HG02981 (cell line): ENCODE measurements at regions not wholly inside any gene's neighbourhood (a gene's known extent, or its start where the extent isn't known, plus 50 kb on each side); places are given as distances from the start of the nearest gene placed in this dataset.
"Not testable (repeated sequence)": the region's sequence is repeated elsewhere in the genome, so short reads cannot be mapped to it uniquely, and the experiment has no call there.

Source experiments
- ATAC-seq: cut with Tn5 transposase; IDR thresholded peaks from one replicate; pipeline ENCODE4 v1.9.1; 2021; ENCODE audit warnings: mild to moderate bottlenecking, moderate library complexity; ENCODE audit not compliant: unreplicated experiment

GRCh38 chr4:181821039-181822004 is 421.9 kb upstream of the TENM3 start:
- no peak for ATAC-seq

- ATAC-seq: no peak
Observed at GRCh38 chr4:181822005-181822375, 421.2 kb upstream of the TENM3 start.

GRCh38 chr4:181823183-181823582 is 420.0 kb upstream of the TENM3 start:
- ATAC-seq: no peak

GRCh38 chr4:181823645-181824044 is 419.6 kb upstream of the TENM3 start:
- no peak for ATAC-seq

- ATAC-seq: no peak
Observed at GRCh38 chr4:181825564-181825963, 417.6 kb upstream of the TENM3 start.

- ATAC-seq: no peak
Observed at GRCh38 chr4:181827246-181827645, 416.0 kb upstream of the TENM3 start.

GRCh38 chr4:181830404-181831035 is 412.7 kb upstream of the TENM3 start:
- peak; percentile 50 for ATAC-seq

- ATAC-seq: no peak
Observed at GRCh38 chr4:181834071-181834470, 409.1 kb upstream of the TENM3 start.

GRCh38 chr4:181835348-181835747 is 407.9 kb upstream of the TENM3 start:
- no peak for ATAC-seq

- no peak for ATAC-seq
Observed at GRCh38 chr4:181838253-181838652, 404.9 kb upstream of the TENM3 start.

- ATAC-seq: not testable (repeated sequence)
Observed at GRCh38 chr4:181843797-181844196, 399.4 kb upstream of the TENM3 start.

GRCh38 chr4:181845617-181846016 is 397.6 kb upstream of the TENM3 start:
- no peak for ATAC-seq

- ATAC-seq: no peak
Observed at GRCh38 chr4:181846934-181847333, 396.3 kb upstream of the TENM3 start.

GRCh38 chr4:181848357-181848756 is 394.8 kb upstream of the TENM3 start:
- ATAC-seq: no peak

- ATAC-seq: no peak
Observed at GRCh38 chr4:181849472-181849871, 393.7 kb upstream of the TENM3 start.

- ATAC-seq: no peak
Observed at GRCh38 chr4:181853881-181854511, 389.2 kb upstream of the TENM3 start.

GRCh38 chr4:181855307-181855706 is 387.9 kb upstream of the TENM3 start:
- ATAC-seq: no peak

GRCh38 chr4:181857471-181857870 is 385.7 kb upstream of the TENM3 start:
- ATAC-seq: not testable (repeated sequence)

- no peak for ATAC-seq
Observed at GRCh38 chr4:181858741-181859140, 384.5 kb upstream of the TENM3 start.

GRCh38 chr4:181859439-181859838 is 383.8 kb upstream of the TENM3 start:
- no peak for ATAC-seq

GRCh38 chr4:181860157-181860556 is 383.0 kb upstream of the TENM3 start:
- no peak for ATAC-seq

GRCh38 chr4:181860668-181861067 is 382.5 kb upstream of the TENM3 start:
- ATAC-seq: no peak
